Chondrocyte (in vitro differentiated cells): ENCODE measurements at regions not wholly inside any gene's neighbourhood (a gene's known extent, or its start where the extent isn't known, plus 50 kb on each side); places are given as distances from the start of the nearest gene placed in this dataset.

Experiments
- DNase-seq: peaks from one replicate; pipeline ENCODE4 v3.0.0; 2021; ENCODE audit warnings: mixed read lengths, low spot score
- H3K27ac Mint-ChIP-seq: one replicate; pipeline ENCODE4 v1.8.0; 2021; ENCODE audit warnings: mild to moderate bottlenecking, moderate library complexity, mixed read lengths; ENCODE audit not compliant: unreplicated experiment
- H3K27me3 Mint-ChIP-seq: 2 replicates; pipeline ENCODE4 v1.8.0; 2021; ENCODE audit warnings: low read depth, mixed read lengths
- H3K36me3 Mint-ChIP-seq: 2 replicates; pipeline ENCODE4 v1.8.0; 2021; ENCODE audit warnings: low read depth, mixed read lengths
- H3K4me1 Mint-ChIP-seq: 2 replicates; pipeline ENCODE4 v1.8.0; 2021; ENCODE audit warnings: low read depth, mild to moderate bottlenecking, mixed read lengths
- H3K4me3 Mint-ChIP-seq: one replicate; pipeline ENCODE4 v1.8.0; 2021; ENCODE audit warnings: mild to moderate bottlenecking, moderate library complexity, mixed read lengths; ENCODE audit not compliant: unreplicated experiment
- H3K9me3 Mint-ChIP-seq: 2 replicates; pipeline ENCODE4 v1.8.0; 2021; ENCODE audit warnings: low read depth, mixed read lengths
- CTCF ChIP-seq: fragments of 200-600 bp; sonication (generic); IDR thresholded peaks from 2 replicates; pipeline ENCODE4 v1.5.0; 2021; ENCODE audit warnings: antibody characterized with exemption, mild to moderate bottlenecking, moderate library complexity

GRCh38 chr10:130362308-130362761, 226.1 kb downstream of the GLRX3 start:
- no peak for DNase-seq
- Mint-ChIP-seq H3K27ac (no peak overlapping the region), H3K36me3 (no peaks in the 10 kb centered on the region), H3K9me3 (peaks cover 46% of the 10 kb centered on the region), H3K4me3 (no peak overlapping the region), H3K27me3 (no peaks in the 10 kb centered on the region), H3K4me1 (no peaks in the 10 kb centered on the region)
- TF ChIP-seq CTCF: no peak

GRCh38 chr10:130363051-130363450, 226.9 kb downstream of the GLRX3 start:
- H3K27me3 Mint-ChIP-seq: no peaks in the 10 kb centered on the region
- H3K4me3 Mint-ChIP-seq: no peak overlapping the region
- no peaks in the 10 kb centered on the region for H3K36me3 Mint-ChIP-seq
- no peaks in the 10 kb centered on the region for H3K4me1 Mint-ChIP-seq
- no peak for DNase-seq
- TF ChIP-seq CTCF: no peak
- H3K9me3 Mint-ChIP-seq: peaks cover 42% of the 10 kb centered on the region
- H3K27ac Mint-ChIP-seq: no peak overlapping the region

GRCh38 chr10:130363899-130364445, 227.8 kb downstream of the GLRX3 start:
- H3K27me3 Mint-ChIP-seq: no peaks in the 10 kb centered on the region

GRCh38 chr10:130364631-130365411, 228.6 kb downstream of the GLRX3 start:
- H3K9me3 Mint-ChIP-seq: peaks cover 44% of the 10 kb centered on the region
- H3K27ac Mint-ChIP-seq: no peak overlapping the region
- DNase-seq: peak; percentile 40
- no peaks in the 10 kb centered on the region for H3K27me3 Mint-ChIP-seq
- no peak overlapping the region for H3K4me3 Mint-ChIP-seq
- no peaks in the 10 kb centered on the region for H3K4me1 Mint-ChIP-seq
- H3K36me3 Mint-ChIP-seq: peaks cover 1% of the 10 kb centered on the region
- no peak for TF ChIP-seq CTCF

More at GRCh38 chr10:130363899-130364445, 227.8 kb downstream of the GLRX3 start:
- Mint-ChIP-seq H3K9me3 (peaks cover 43% of the 10 kb centered on the region), H3K4me1 (no peaks in the 10 kb centered on the region), H3K27ac (no peak overlapping the region), H3K36me3 (no peaks in the 10 kb centered on the region), H3K4me3 (no peak overlapping the region)
- TF ChIP-seq CTCF: no peak
- DNase-seq: peak; percentile 49

- Mint-ChIP-seq H3K4me3 (no peak overlapping the region), H3K27ac (no peak overlapping the region), H3K9me3 (peaks cover 52% of the 10 kb centered on the region), H3K36me3 (peaks cover 1% of the 10 kb centered on the region), H3K27me3 (no peaks in the 10 kb centered on the region), H3K4me1 (no peaks in the 10 kb centered on the region)
- no peak for TF ChIP-seq CTCF
- DNase-seq: peak; percentile 39
Observed at GRCh38 chr10:130368761-130369560, 232.8 kb downstream of the GLRX3 start.
